KOPT-K1 (cell line): ENCODE measurements at regions not wholly inside any gene's neighbourhood (a gene's known extent, or its start where the extent isn't known, plus 50 kb on each side); places are given as distances from the start of the nearest gene placed in this dataset.
"Not testable (repeated sequence)": the region's sequence is repeated elsewhere in the genome, so short reads cannot be mapped to it uniquely, and the experiment has no call there.

ENCODE experiments used
- H3K27ac ChIP-seq: fragments of 200-600 bp; sonication (generic); 2 replicates; pipeline ENCODE4 v1.5.1; 2016; ENCODE audit warnings: antibody characterized with exemption, mild to moderate bottlenecking, low read depth, low read length; ENCODE audit not compliant: poor library complexity, severe bottlenecking
- H3K36me3 ChIP-seq: fragments of 200-600 bp; sonication (generic); 2 replicates; pipeline ENCODE4 v1.5.1; 2017; ENCODE audit warnings: antibody characterized with exemption, mild to moderate bottlenecking, low read length, moderate library complexity; ENCODE audit not compliant: insufficient read depth
- H3K9me3 ChIP-seq: fragments of 200-600 bp; sonication (generic); 2 replicates; pipeline ENCODE4 v1.5.1; 2017; ENCODE audit warnings: antibody characterized with exemption, low read length, mild to moderate bottlenecking; ENCODE audit not compliant: insufficient read depth, poor library complexity, severe bottlenecking

DNA sequence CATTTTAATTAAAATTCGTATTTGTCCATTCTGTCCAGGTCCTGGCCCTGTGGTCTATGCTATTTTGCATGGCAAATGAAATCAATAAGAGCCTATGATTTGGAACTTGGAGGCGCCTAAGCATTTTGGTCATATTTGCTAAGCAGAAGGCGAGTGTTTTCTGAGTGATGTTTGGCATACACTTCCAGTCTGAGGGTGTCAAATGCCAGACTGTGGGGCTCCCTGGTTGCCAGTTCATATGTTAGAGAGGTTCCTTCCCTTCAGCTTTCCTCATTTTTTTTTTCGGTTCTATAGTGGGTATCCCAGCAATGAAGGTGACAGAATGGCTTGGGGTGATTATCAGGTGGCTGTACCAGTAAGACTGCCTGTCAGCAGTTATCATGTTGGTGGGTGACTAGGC lies 1007.8 kb upstream of the WWC1 start:
- H3K9me3 ChIP-seq: no peaks in the 10 kb centered on the region

DNA sequence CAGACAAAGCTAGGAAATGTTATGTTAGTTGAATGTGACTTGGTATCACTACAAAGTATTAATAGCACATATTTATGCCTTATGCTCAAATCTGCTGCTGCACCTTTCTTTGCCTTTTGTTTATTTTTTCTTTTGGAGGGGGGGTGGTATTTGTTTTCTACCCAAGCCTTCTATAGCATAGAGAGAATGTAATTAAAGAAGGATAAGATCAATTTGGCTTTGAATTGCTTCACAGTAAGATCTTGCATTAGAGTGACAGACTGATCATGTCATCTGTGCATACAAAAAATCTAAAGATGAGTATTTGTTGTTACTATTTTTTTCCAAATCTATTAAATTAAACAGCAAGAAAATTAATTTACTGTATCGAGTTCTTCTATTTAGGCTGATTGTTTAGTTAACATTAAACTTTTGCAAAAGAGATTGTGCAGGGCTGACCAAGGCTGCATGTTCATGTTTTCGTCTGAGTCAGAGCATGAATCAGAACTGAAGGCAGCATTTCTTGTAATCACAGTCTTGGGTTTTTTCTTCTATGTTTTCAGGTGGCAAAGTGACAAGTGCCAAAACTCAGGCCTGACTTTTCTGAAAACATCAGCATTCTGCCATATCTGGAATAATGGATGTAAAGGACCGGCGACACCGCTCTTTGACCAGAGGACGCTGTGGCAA lies 1007.1 kb upstream of the WWC1 start:
- no peaks in the 10 kb centered on the region for H3K9me3 ChIP-seq
- no peak overlapping the region for H3K27ac ChIP-seq
- no peaks in the 10 kb centered on the region for H3K36me3 ChIP-seq

More for the DNA sequence above, 1007.8 kb upstream of the WWC1 start:
- H3K36me3 ChIP-seq: no peaks in the 10 kb centered on the region
- no peak overlapping the region for H3K27ac ChIP-seq

DNA sequence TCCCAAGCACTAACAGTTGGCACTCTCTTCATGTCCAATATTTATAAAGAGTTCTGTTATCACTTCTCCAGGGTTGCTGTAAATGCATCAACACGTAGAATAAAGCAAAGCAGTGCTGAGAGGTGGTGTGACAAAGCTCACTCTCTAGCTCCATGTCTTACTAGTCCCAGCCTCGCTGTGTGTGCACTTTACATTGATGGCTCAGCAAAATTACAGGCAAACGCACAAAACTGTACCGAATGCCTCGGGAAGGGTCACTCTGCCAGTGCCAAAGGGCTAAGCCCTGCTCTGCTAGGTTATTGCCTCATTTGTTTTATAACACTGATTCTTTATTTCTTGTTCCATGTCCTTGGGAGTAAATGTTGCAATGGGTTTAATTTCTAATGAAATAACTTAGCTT lies 1005.9 kb upstream of the WWC1 start:
- no peaks in the 10 kb centered on the region for H3K9me3 ChIP-seq
- H3K36me3 ChIP-seq: no peaks in the 10 kb centered on the region
- no peak overlapping the region for H3K27ac ChIP-seq

DNA sequence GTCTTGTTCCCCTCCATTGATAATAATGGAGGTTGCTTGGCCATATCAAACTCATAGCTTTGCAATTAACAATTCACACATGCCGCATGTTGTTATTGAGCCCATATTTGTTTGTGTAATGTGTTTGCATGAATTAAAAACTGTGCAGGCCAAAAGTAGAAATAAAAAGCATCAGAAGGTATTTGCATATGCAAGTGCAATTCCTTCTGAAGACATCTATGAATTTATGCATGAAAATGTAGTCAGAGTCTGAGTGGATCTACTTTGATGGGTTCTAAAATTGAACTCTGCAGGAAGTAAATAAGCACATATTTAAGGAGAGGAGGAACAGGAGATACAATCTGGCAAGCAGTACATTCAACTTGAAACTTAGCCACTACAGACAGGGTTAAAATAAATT lies 1004.6 kb upstream of the WWC1 start:
- Histone ChIP-seq H3K27ac (no peak overlapping the region), H3K9me3 (no peaks in the 10 kb centered on the region), H3K36me3 (no peaks in the 10 kb centered on the region)

DNA sequence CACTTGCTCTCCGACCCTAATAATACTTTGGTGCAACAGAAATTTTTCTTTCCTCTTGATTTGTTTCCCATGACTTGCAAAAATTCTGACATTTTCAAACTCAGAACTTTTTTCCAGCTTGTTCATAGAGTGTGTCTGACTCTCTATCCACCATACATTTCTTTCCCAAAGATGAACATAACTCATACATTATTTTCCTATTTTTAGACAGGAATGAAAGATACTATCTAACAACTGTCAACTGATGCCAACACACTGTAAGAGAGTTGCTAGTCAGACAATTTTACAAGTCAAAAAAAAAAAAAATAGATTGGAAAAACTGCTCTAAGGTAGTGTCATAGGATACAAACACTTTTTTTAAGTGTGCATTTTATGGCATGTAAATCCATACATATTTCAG lies 1001.0 kb upstream of the WWC1 start:
- H3K9me3 ChIP-seq: no peaks in the 10 kb centered on the region
- no peaks in the 10 kb centered on the region for H3K36me3 ChIP-seq
- H3K27ac ChIP-seq: no peak overlapping the region

DNA sequence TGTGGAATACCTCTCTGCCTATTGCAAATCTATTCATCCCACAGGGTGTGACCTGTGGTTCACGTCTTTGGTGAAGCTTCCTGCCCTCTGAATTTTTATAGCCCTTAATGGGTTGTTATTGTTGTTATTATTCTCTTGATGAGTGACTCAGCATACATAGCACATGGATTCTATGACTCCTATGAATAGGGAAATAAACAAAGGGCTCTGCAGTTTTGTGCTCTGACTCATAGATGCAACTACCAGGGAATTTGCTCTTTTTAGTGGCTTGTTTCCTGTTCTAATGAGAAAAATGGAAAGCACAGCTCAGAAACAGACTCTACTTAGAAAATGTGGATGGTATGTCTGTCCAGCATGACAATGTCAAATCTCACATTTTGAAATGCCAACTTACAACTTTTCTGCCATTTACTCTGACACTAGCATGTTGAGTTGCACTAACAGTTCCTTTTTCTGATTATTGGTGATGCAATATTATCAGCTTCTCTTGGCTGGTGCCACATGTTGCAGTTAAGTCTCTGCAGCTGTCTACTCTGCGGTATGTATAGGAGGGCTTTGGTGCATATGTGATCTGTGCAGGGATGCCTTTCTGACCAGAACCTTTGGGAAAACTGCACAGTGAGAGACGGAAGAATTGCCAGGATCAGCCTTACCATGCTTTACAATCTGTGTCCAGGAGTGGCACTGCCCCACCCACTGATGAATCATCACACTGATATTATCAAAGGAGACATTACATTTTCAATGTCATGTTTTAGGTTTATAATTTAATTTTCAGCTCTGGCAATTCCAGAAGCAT lies 996.4 kb upstream of the WWC1 start:
- Histone ChIP-seq H3K27ac (no peak overlapping the region), H3K36me3 (no peaks in the 10 kb centered on the region), H3K9me3 (no peaks in the 10 kb centered on the region)

DNA sequence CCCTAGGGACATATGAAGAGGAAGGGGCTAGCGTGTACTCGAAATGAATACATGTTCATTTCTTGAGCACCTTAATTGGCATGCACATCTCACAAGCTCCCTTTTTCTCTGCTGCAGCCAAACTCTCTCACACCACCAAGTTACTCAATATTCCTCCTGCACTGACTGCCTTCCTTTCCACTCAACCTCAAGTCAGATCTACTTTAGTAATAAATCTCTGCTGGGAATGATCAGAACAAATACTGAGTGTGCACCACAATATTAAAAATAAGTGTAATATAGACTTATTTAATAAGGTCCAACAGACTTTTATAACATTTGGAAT lies 995.8 kb upstream of the WWC1 start:
- no peaks in the 10 kb centered on the region for H3K9me3 ChIP-seq
- no peaks in the 10 kb centered on the region for H3K36me3 ChIP-seq
- H3K27ac ChIP-seq: no peak overlapping the region

DNA sequence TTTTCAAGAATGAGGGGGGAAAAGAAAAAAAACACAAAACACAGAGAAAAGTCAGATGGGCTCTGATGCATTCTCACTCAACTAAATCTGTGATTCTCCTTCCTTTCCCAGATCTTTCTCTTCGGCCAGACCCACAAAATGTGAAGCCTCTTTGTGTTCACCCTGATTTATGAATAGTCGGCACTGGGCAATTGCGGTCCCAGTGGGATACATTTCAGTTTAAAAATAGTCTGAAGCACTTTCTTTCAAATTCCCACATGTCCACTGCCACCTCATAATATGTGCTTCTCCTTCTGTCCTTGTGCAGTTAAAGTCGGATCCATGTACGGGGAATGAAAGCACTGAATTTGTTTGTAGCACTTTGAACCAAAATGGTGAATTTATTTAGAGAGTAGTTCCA lies 995.4 kb upstream of the WWC1 start:
- H3K9me3 ChIP-seq: no peaks in the 10 kb centered on the region
- no peaks in the 10 kb centered on the region for H3K36me3 ChIP-seq
- H3K27ac ChIP-seq: no peak overlapping the region

DNA sequence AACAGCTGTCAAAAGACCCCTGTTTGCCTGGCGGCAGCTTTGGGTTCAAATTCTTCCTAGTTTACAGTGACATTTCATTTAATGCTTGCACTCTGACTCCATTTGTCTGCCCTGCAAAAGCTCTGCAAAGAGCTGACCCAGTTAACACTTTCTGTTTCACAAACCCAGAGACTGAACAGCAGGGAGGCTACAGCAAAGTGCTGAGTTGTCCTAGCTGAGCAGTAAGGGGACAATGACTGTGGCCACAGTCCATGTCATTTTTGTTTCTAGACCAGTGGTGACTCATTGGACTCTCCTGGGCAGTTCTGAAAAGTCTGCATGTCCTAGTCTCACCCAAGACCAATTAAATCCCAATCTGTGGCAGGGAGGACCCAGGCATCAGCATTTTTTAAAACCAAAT lies 994.8 kb upstream of the WWC1 start:
- Histone ChIP-seq H3K9me3 (no peaks in the 10 kb centered on the region), H3K36me3 (no peaks in the 10 kb centered on the region), H3K27ac (no peak overlapping the region)

DNA sequence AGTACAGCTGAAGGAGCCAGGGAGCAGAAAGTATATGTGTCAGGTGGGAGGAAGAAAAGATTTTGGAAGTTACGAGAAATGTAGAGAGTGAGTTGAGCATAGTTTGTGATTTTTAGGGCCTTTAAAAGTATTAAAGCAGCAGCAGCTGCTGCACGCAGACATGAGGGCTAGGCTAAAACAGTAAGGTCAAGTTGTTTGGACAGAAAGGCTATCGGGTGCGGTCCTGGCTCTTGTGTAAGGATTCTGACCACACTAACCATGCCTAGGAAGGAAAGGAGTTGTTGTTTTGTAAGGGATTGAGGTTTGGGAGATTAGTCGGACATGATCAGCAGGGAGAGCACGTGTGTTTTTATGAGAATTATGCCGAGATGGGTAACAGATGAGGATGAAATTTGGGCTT lies 991.6 kb upstream of the WWC1 start:
- not testable (repeated sequence) for H3K36me3 ChIP-seq, H3K9me3 ChIP-seq, H3K27ac ChIP-seq

DNA sequence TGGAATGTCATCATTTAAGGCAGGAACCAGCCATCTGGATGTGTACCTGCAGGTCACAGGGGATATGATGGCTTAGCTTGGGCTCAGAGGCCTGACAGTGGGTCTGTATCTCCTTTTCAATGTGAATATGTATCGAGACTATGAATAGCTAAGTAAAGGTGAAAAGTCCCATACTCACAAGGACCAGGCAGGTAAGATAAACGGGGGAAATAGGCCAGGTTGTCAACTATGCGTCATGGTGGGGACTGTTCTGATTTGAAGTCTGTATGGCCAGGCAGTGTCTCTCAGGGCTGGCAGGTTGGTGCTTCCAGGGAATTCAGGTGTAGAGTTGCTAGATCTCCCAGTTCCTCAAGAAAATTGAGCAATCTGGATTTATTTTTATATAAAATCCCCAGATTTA lies 987.9 kb upstream of the WWC1 start:
- H3K36me3 ChIP-seq: no peaks in the 10 kb centered on the region
- no peak overlapping the region for H3K27ac ChIP-seq
- H3K9me3 ChIP-seq: no peaks in the 10 kb centered on the region

DNA sequence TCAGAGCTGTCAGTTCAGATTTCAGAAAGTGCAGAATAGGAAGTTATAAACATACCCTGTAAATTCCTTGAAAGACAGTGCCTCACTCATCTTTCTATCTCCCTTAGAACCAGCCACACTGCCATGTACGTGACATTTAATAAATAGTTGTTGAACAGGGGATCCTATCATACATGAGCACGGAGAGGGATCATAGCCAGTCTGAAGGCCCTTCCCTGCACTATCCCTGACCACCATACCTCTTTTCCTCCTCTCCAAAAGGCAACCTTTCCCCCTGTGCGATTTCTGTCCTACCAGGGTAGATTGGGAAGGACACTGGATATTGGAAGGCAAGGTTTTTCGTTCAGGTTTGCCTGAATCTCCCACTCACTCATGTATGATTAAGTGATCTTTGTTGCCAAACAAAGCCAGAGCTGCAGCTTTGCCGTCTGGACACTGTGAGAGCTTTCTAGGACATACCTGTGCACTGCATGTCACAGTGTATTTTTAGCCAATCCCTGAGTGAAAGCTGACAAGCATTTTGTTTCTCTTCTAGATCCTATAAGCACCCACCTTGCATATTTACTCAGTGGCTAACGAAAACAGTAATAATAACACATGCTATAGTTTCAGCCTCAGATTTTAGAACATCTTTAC lies 986.5 kb upstream of the WWC1 start:
- no peaks in the 10 kb centered on the region for H3K9me3 ChIP-seq
- H3K27ac ChIP-seq: no peak overlapping the region

DNA sequence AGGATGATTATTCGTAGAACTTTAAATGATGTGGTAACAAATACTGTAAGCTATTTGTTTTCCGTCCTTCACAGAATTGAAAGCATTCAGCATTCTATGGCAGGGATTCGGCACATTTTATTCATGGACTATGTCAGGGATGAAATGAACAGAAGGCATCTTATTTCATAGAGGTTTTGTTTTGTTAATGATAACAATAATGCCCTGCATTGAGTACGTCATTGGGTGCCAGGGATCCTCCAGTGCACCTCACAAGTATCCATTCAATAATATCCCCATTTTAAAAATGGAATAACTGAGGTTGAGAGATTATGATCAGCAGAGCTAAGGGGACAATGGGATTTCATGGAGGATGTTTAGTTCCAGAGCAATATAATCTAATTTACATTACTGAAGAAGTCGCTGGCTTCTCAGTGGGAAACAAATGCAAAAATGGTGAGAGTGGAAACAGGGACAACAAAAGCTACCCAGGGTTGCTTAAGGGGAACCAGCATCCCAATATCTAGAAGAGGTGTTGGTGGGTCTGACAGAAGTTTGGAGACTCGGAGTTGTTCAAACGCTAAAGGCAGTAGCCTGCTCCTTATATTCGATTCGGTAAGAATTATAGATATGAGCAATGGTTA lies 985.7 kb upstream of the WWC1 start:
- no peaks in the 10 kb centered on the region for H3K9me3 ChIP-seq
- H3K27ac ChIP-seq: no peak overlapping the region

More for the DNA sequence above, 986.5 kb upstream of the WWC1 start:
- H3K36me3 ChIP-seq: no peaks in the 10 kb centered on the region

DNA sequence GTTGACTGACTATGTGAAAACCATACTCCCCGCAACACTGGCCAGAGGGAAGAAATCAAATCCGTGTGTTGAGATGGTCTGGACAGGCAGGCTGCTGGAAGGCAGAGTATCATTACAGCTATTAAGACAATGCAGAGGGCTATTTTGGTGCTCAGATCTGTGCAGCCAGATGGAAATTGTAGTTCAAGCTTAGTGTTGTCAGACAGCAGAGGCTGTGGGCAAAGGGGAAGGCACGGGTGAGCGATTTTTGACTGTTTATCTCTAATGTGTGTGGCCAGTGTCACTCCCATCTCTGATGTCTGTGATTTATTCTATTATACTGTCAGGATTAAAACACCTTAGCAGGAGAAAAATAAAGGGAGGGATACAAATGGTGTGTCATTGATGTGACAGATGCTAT lies 984.4 kb upstream of the WWC1 start:
- Histone ChIP-seq H3K36me3 (no peaks in the 10 kb centered on the region), H3K9me3 (no peaks in the 10 kb centered on the region), H3K27ac (no peak overlapping the region)

More for the DNA sequence above, 985.7 kb upstream of the WWC1 start:
- no peaks in the 10 kb centered on the region for H3K36me3 ChIP-seq

DNA sequence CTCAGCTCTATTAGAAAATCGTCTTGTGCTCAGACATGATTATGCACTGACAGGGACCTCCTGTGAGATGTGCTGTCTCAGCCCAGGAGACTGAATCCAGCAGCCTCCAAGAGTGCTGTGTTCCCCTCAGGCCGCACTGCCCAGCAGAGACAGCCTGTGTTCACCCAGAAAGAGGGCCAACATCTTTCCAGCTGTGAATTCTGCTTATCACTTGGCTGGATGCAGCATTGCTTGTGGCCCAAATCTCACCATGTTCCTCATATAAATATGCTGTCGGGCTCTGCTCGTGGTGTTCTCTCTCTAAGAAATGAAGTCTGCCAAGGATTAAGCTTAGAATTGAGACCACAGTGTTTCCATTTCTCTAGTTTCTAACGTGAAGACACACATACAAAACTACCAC lies 983.0 kb upstream of the WWC1 start:
- no peak overlapping the region for H3K27ac ChIP-seq
- H3K36me3 ChIP-seq: no peaks in the 10 kb centered on the region
- no peaks in the 10 kb centered on the region for H3K9me3 ChIP-seq
